Effector memory CD4-positive, alpha-beta T cell (primary cell): ENCODE measurements at regions not wholly inside any gene's neighbourhood (a gene's known extent, or its start where the extent isn't known, plus 50 kb on each side); places are given as distances from the start of the nearest gene placed in this dataset.
"Not testable (repeated sequence)": the region's sequence is repeated elsewhere in the genome, so short reads cannot be mapped to it uniquely, and the experiment has no call there.

Source experiments
- DNase-seq, 3 donors: peaks; one replicate each; pipeline ENCODE4 v3.0.0-alpha.2; 2020
- H3K27ac ChIP-seq: 2 replicates; pipeline ENCODE4 v1.7.0; 2013; ENCODE audit warnings: mild to moderate bottlenecking, low read length, moderate library complexity; ENCODE audit not compliant: insufficient read depth, poor library complexity, severe bottlenecking
- H3K27me3 ChIP-seq: replicated peaks from 2 replicates; pipeline ENCODE4 v1.7.0; 2013; ENCODE audit warnings: mild to moderate bottlenecking, low read length; ENCODE audit not compliant: insufficient read depth, control insufficient read depth, poor library complexity, severe bottlenecking
- H3K36me3 ChIP-seq: 2 replicates; pipeline ENCODE4 v1.7.0; 2013; ENCODE audit warnings: mild to moderate bottlenecking, low read length, moderate library complexity; ENCODE audit not compliant: control insufficient read depth, insufficient read depth
- H3K4me1 ChIP-seq: 2 replicates; pipeline ENCODE4 v1.7.0; 2013; ENCODE audit warnings: low read length, mild to moderate bottlenecking; ENCODE audit not compliant: control insufficient read depth, insufficient read depth, poor library complexity, severe bottlenecking
- H3K4me3 ChIP-seq: 2 replicates; pipeline ENCODE4 v1.7.0; 2013; ENCODE audit warnings: low read length, low read depth, mild to moderate bottlenecking; ENCODE audit not compliant: insufficient read depth, poor library complexity, severe bottlenecking
- H3K9me3 ChIP-seq: 2 replicates; pipeline ENCODE4 v1.7.0; 2013; ENCODE audit warnings: mild to moderate bottlenecking, low read length, moderate library complexity; ENCODE audit not compliant: control insufficient read depth

GRCh38 chr3:87706176-87706575 is 352.6 kb downstream of the CGGBP1 start:
- DNase-seq, result no peak
- Histone ChIP-seq H3K27ac (no peak overlapping the region), H3K36me3 (no peaks in the 10 kb centered on the region), H3K4me3 (no peak overlapping the region), H3K4me1 (no peaks in the 10 kb centered on the region), H3K27me3 (no peaks in the 10 kb centered on the region), H3K9me3 (no peaks in the 10 kb centered on the region)

GRCh38 chr3:87702600-87702999 is 356.2 kb downstream of the CGGBP1 start:
- no peak for DNase-seq
- no peaks in the 10 kb centered on the region for H3K9me3 ChIP-seq
- H3K27ac ChIP-seq, result no peak overlapping the region
- H3K36me3 ChIP-seq, result no peaks in the 10 kb centered on the region
- no peaks in the 10 kb centered on the region for H3K27me3 ChIP-seq
- H3K4me1 ChIP-seq, result no peaks in the 10 kb centered on the region
- H3K4me3 ChIP-seq, result no peak overlapping the region

- Histone ChIP-seq H3K4me1 (no peaks in the 10 kb centered on the region), H3K27me3 (no peaks in the 10 kb centered on the region)
- DNase-seq, result no peak
Measured at GRCh38 chr3:87696124-87697013, 362.4 kb downstream of the CGGBP1 start.

GRCh38 chr3:87694678-87695077 is 364.1 kb downstream of the CGGBP1 start:
- H3K27me3 ChIP-seq, result no peaks in the 10 kb centered on the region
- no peaks in the 10 kb centered on the region for H3K36me3 ChIP-seq
- no peak overlapping the region for H3K27ac ChIP-seq
- no peak overlapping the region for H3K4me3 ChIP-seq
- no peak for DNase-seq
- no peaks in the 10 kb centered on the region for H3K9me3 ChIP-seq
- H3K4me1 ChIP-seq, result no peaks in the 10 kb centered on the region

More at GRCh38 chr3:87696124-87697013, 362.4 kb downstream of the CGGBP1 start:
- Histone ChIP-seq H3K4me3 (no peak overlapping the region), H3K9me3 (no peaks in the 10 kb centered on the region), H3K36me3 (no peaks in the 10 kb centered on the region), H3K27ac (no peak overlapping the region)

- no peak overlapping the region for H3K27ac ChIP-seq
- no peaks in the 10 kb centered on the region for H3K9me3 ChIP-seq
- H3K4me3 ChIP-seq, result no peak overlapping the region
- DNase-seq, result no peak
- H3K4me1 ChIP-seq, result no peaks in the 10 kb centered on the region
- H3K36me3 ChIP-seq, result no peaks in the 10 kb centered on the region
- H3K27me3 ChIP-seq, result no peaks in the 10 kb centered on the region
Measured at GRCh38 chr3:87691109-87691508, 367.7 kb downstream of the CGGBP1 start.

- H3K27me3 ChIP-seq, H3K27ac ChIP-seq, H3K4me1 ChIP-seq, H3K36me3 ChIP-seq, H3K4me3 ChIP-seq, DNase-seq, H3K9me3 ChIP-seq: not testable (repeated sequence)
Measured at GRCh38 chr3:87678984-87679660, 379.7 kb downstream of the CGGBP1 start.

- no peaks in the 10 kb centered on the region for H3K4me1 ChIP-seq
- DNase-seq, result no peak
- no peaks in the 10 kb centered on the region for H3K9me3 ChIP-seq
- H3K4me3 ChIP-seq, result no peak overlapping the region
- no peaks in the 10 kb centered on the region for H3K36me3 ChIP-seq
- H3K27me3 ChIP-seq, result no peaks in the 10 kb centered on the region
- no peak overlapping the region for H3K27ac ChIP-seq
Measured at GRCh38 chr3:87674397-87675161, 384.2 kb downstream of the CGGBP1 start.

- no peak for DNase-seq
- Histone ChIP-seq H3K27ac (no peak overlapping the region), H3K27me3 (no peaks in the 10 kb centered on the region), H3K36me3 (no peaks in the 10 kb centered on the region), H3K4me3 (no peak overlapping the region), H3K9me3 (no peaks in the 10 kb centered on the region), H3K4me1 (no peaks in the 10 kb centered on the region)
Measured at GRCh38 chr3:87673132-87673531, 385.7 kb downstream of the CGGBP1 start.

GRCh38 chr3:87654184-87654583 is 377.8 kb upstream of the POU1F1 start:
- Histone ChIP-seq H3K4me3 (no peak overlapping the region), H3K27me3 (no peaks in the 10 kb centered on the region), H3K27ac (no peak overlapping the region), H3K36me3 (no peaks in the 10 kb centered on the region), H3K9me3 (no peaks in the 10 kb centered on the region), H3K4me1 (no peaks in the 10 kb centered on the region)
- no peak for DNase-seq

GRCh38 chr3:87653138-87653537 is 376.8 kb upstream of the POU1F1 start:
- H3K9me3 ChIP-seq, H3K27me3 ChIP-seq, H3K4me1 ChIP-seq, H3K27ac ChIP-seq, H3K4me3 ChIP-seq, DNase-seq, H3K36me3 ChIP-seq: not testable (repeated sequence)
